ENCODE measurements at regions not wholly inside any gene's neighbourhood (a gene's known extent, or its start where the extent isn't known, plus 50 kb on each side); places are given as distances from the start of the nearest gene placed in this dataset.

- H3K27ac ChIP-seq (ENCODE audit: low read depth, low read length), result no peak overlapping the region
- no peak overlapping the region for H3K9ac ChIP-seq (ENCODE audit: low read depth, low read length)
- H3K4me1 ChIP-seq (ENCODE audit: control insufficient read depth, insufficient read depth, low read length), result peaks cover 10% of the 10 kb centered on the region; the same call in 1 of the 2 replicates
- no peaks in the 10 kb centered on the region for H3K27me3 ChIP-seq (ENCODE audit: control insufficient read depth, insufficient read depth, low read length)
- H3K9me3 ChIP-seq (ENCODE audit: control insufficient read depth, insufficient read depth, low read length), result no peaks in the 10 kb centered on the region
- no peak overlapping the region for H3K4me3 ChIP-seq (ENCODE audit: low read depth, low read length)
- H3K36me3 ChIP-seq (ENCODE audit: control insufficient read depth, insufficient read depth, low read length), result no peaks in the 10 kb centered on the region
These were observed 78.9 kb upstream of the CTTNBP2NL start for GRCh38 chr1:112317140-112317539.

- H3K4me1 ChIP-seq (ENCODE audit: control insufficient read depth, insufficient read depth, low read length), result peaks cover 10% of the 10 kb centered on the region; the same call in 1 of the 2 replicates
- no peak overlapping the region for H3K27ac ChIP-seq (ENCODE audit: low read depth, low read length)
- no peaks in the 10 kb centered on the region for H3K27me3 ChIP-seq (ENCODE audit: control insufficient read depth, insufficient read depth, low read length)
- H3K9ac ChIP-seq (ENCODE audit: low read depth, low read length), result no peak overlapping the region
- H3K9me3 ChIP-seq (ENCODE audit: control insufficient read depth, insufficient read depth, low read length), result no peaks in the 10 kb centered on the region
- no peak overlapping the region for H3K4me3 ChIP-seq (ENCODE audit: low read depth, low read length)
- H3K36me3 ChIP-seq (ENCODE audit: control insufficient read depth, insufficient read depth, low read length), result no peaks in the 10 kb centered on the region
These were observed 78.4 kb upstream of the CTTNBP2NL start for GRCh38 chr1:112317611-112318062.

GRCh38 chr1:112318263-112318662 lies 77.8 kb upstream of the CTTNBP2NL start:
- Histone ChIP-seq H3K9ac (ENCODE audit: low read depth, low read length) (no peak overlapping the region), H3K27ac (ENCODE audit: low read depth, low read length) (no peak overlapping the region), H3K27me3 (ENCODE audit: control insufficient read depth, insufficient read depth, low read length) (no peaks in the 10 kb centered on the region)

GRCh38 chr1:112318698-112319370 lies 77.2 kb upstream of the CTTNBP2NL start:
- Histone ChIP-seq H3K27ac (ENCODE audit: low read depth, low read length) (no peak overlapping the region), H3K9me3 (ENCODE audit: control insufficient read depth, insufficient read depth, low read length) (no peaks in the 10 kb centered on the region), H3K4me3 (ENCODE audit: low read depth, low read length) (no peak overlapping the region), H3K36me3 (ENCODE audit: control insufficient read depth, insufficient read depth, low read length) (no peaks in the 10 kb centered on the region), H3K27me3 (ENCODE audit: control insufficient read depth, insufficient read depth, low read length) (no peaks in the 10 kb centered on the region), H3K9ac (ENCODE audit: low read depth, low read length) (no peak overlapping the region), H3K4me1 (ENCODE audit: control insufficient read depth, insufficient read depth, low read length) (peaks cover 10% of the 10 kb centered on the region; the same call in 1 of the 2 replicates)

More at GRCh38 chr1:112318263-112318662, 77.8 kb upstream of the CTTNBP2NL start:
- peaks cover 10% of the 10 kb centered on the region; the same call in 1 of the 2 replicates for H3K4me1 ChIP-seq (ENCODE audit: control insufficient read depth, insufficient read depth, low read length)
- H3K4me3 ChIP-seq (ENCODE audit: low read depth, low read length), result no peak overlapping the region
- H3K9me3 ChIP-seq (ENCODE audit: control insufficient read depth, insufficient read depth, low read length), result no peaks in the 10 kb centered on the region
- H3K36me3 ChIP-seq (ENCODE audit: control insufficient read depth, insufficient read depth, low read length), result no peaks in the 10 kb centered on the region

GRCh38 chr1:112319371-112320040 lies 76.5 kb upstream of the CTTNBP2NL start:
- Histone ChIP-seq H3K9ac (ENCODE audit: low read depth, low read length) (no peak overlapping the region), H3K9me3 (ENCODE audit: control insufficient read depth, insufficient read depth, low read length) (no peaks in the 10 kb centered on the region), H3K27ac (ENCODE audit: low read depth, low read length) (no peak overlapping the region), H3K4me3 (ENCODE audit: low read depth, low read length) (no peak overlapping the region), H3K36me3 (ENCODE audit: control insufficient read depth, insufficient read depth, low read length) (no peaks in the 10 kb centered on the region), H3K27me3 (ENCODE audit: control insufficient read depth, insufficient read depth, low read length) (no peaks in the 10 kb centered on the region), H3K4me1 (ENCODE audit: control insufficient read depth, insufficient read depth, low read length) (peaks cover 10% of the 10 kb centered on the region; the same call in 1 of the 2 replicates)

GRCh38 chr1:112320058-112320457 lies 76.0 kb upstream of the CTTNBP2NL start:
- H3K27me3 ChIP-seq (ENCODE audit: control insufficient read depth, insufficient read depth, low read length), result no peaks in the 10 kb centered on the region
- H3K27ac ChIP-seq (ENCODE audit: low read depth, low read length), result no peak overlapping the region
- no peaks in the 10 kb centered on the region for H3K36me3 ChIP-seq (ENCODE audit: control insufficient read depth, insufficient read depth, low read length)
- no peaks in the 10 kb centered on the region for H3K9me3 ChIP-seq (ENCODE audit: control insufficient read depth, insufficient read depth, low read length)
- no peak overlapping the region for H3K9ac ChIP-seq (ENCODE audit: low read depth, low read length)
- no peak overlapping the region for H3K4me3 ChIP-seq (ENCODE audit: low read depth, low read length)
- H3K4me1 ChIP-seq (ENCODE audit: control insufficient read depth, insufficient read depth, low read length), result peaks cover 10% of the 10 kb centered on the region; the same call in 1 of the 2 replicates

- Histone ChIP-seq H3K9ac (ENCODE audit: low read depth, low read length) (no peak overlapping the region), H3K9me3 (ENCODE audit: control insufficient read depth, insufficient read depth, low read length) (no peaks in the 10 kb centered on the region), H3K4me3 (ENCODE audit: low read depth, low read length) (no peak overlapping the region), H3K4me1 (ENCODE audit: control insufficient read depth, insufficient read depth, low read length) (peaks cover 10% of the 10 kb centered on the region; the same call in 1 of the 2 replicates), H3K36me3 (ENCODE audit: control insufficient read depth, insufficient read depth, low read length) (no peaks in the 10 kb centered on the region), H3K27me3 (ENCODE audit: control insufficient read depth, insufficient read depth, low read length) (no peaks in the 10 kb centered on the region), H3K27ac (ENCODE audit: low read depth, low read length) (no peak overlapping the region)
These were observed 74.0 kb upstream of the CTTNBP2NL start for GRCh38 chr1:112322018-112322417.

GRCh38 chr1:112322983-112323678 lies 72.9 kb upstream of the CTTNBP2NL start:
- Histone ChIP-seq H3K4me3 (ENCODE audit: low read depth, low read length) (no peak overlapping the region), H3K36me3 (ENCODE audit: control insufficient read depth, insufficient read depth, low read length) (no peaks in the 10 kb centered on the region), H3K27me3 (ENCODE audit: control insufficient read depth, insufficient read depth, low read length) (no peaks in the 10 kb centered on the region), H3K9ac (ENCODE audit: low read depth, low read length) (no peak overlapping the region), H3K27ac (ENCODE audit: low read depth, low read length) (no peak overlapping the region), H3K4me1 (ENCODE audit: control insufficient read depth, insufficient read depth, low read length) (peaks cover 10% of the 10 kb centered on the region; the same call in 1 of the 2 replicates), H3K9me3 (ENCODE audit: control insufficient read depth, insufficient read depth, low read length) (no peaks in the 10 kb centered on the region)

DNA sequence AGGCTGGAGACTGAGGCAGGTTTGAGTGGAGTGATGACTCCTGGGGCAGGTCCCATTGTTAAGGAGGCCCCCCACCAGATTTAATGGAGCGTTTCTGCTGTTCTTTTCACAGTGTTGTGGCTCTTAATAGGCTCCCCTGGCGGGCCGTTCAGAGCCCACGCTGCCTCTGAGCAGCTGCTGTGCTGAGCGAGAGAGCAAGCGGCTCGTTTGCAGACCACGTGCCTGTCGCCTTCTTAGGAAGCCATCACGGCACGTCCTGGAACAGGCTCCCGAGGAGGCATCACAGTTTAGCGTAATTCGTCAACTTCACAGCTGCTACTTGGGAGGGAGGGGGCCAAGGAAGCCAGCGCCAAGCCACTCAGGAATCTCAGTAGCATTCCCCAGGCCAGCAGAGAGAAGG lies 70.5 kb upstream of the CTTNBP2NL start:
- Histone ChIP-seq H3K9ac (ENCODE audit: low read depth, low read length) (no peak overlapping the region), H3K27ac (ENCODE audit: low read depth, low read length) (no peak overlapping the region), H3K4me1 (ENCODE audit: control insufficient read depth, insufficient read depth, low read length) (no peaks in the 10 kb centered on the region), H3K4me3 (ENCODE audit: low read depth, low read length) (no peak overlapping the region), H3K27me3 (ENCODE audit: control insufficient read depth, insufficient read depth, low read length) (no peaks in the 10 kb centered on the region), H3K9me3 (ENCODE audit: control insufficient read depth, insufficient read depth, low read length) (no peaks in the 10 kb centered on the region), H3K36me3 (ENCODE audit: control insufficient read depth, insufficient read depth, low read length) (no peaks in the 10 kb centered on the region)

- Histone ChIP-seq H3K27me3 (ENCODE audit: control insufficient read depth, insufficient read depth, low read length) (no peaks in the 10 kb centered on the region), H3K4me1 (ENCODE audit: control insufficient read depth, insufficient read depth, low read length) (no peaks in the 10 kb centered on the region), H3K36me3 (ENCODE audit: control insufficient read depth, insufficient read depth, low read length) (no peaks in the 10 kb centered on the region), H3K9ac (ENCODE audit: low read depth, low read length) (no peak overlapping the region), H3K4me3 (ENCODE audit: low read depth, low read length) (no peak overlapping the region), H3K27ac (ENCODE audit: low read depth, low read length) (no peak overlapping the region), H3K9me3 (ENCODE audit: control insufficient read depth, insufficient read depth, low read length) (no peaks in the 10 kb centered on the region)
These were observed 67.4 kb upstream of the CTTNBP2NL start for GRCh38 chr1:112328600-112328999.

Measured in HUES48 (cell line).